ENCODE measurements at regions not wholly inside any gene's neighbourhood (a gene's known extent, or its start where the extent isn't known, plus 50 kb on each side); places are given as distances from the start of the nearest gene placed in this dataset. TPM values are rescaled to one million over a fixed set of nuclear protein-coding genes. Genes with fewer than 3 reads are reported as not detected.

GRCh38 chr13:74187564-74187963 is 53.4 kb upstream of the KLF12 start:
- Histone ChIP-seq H3K79me2 (ENCODE audit: low read depth) (no peaks in the 10 kb centered on the region), H3K9me3 (ENCODE audit: low read depth) (no peaks in the 10 kb centered on the region), H3K9ac (no peak overlapping the region), H3K36me3 (no peaks in the 10 kb centered on the region), H3K4me2 (no peak overlapping the region), H3K4me3 (no peak overlapping the region), H3K27me3 (no peaks in the 10 kb centered on the region), H4K20me1 (ENCODE audit: low read depth) (no peaks in the 10 kb centered on the region), H2AFZ (replicated peaks) (no peak overlapping the region), H3F3A (ENCODE audit: low read depth) (no peaks in the 10 kb centered on the region), H3K4me1 (peaks cover 5% of the 10 kb centered on the region), H3K27ac (no peak overlapping the region)
- H3K36me3 Mint-ChIP-seq: no peaks in the 10 kb centered on the region
- H3K27me3 Mint-ChIP-seq (ENCODE audit: insufficient read depth, low read depth): no peaks in the 10 kb centered on the region
- no peaks in the 10 kb centered on the region for H3K9me3 Mint-ChIP-seq
- TF ChIP-seq EZH2phosphoT487 (IDR thresholded peaks at IDR 0.05): no peak
- TF ChIP-seq CTCF (IDR thresholded peaks at IDR 0.05): no peak
- no peak for TF ChIP-seq EZH2 (IDR thresholded peaks at IDR 0.05)
- H3K27ac Mint-ChIP-seq: no peak overlapping the region
- no peak for DNase-seq (ENCODE audit: low spot score)
- H3K4me3 Mint-ChIP-seq: no peak overlapping the region
- peaks cover 7% of the 10 kb centered on the region for H3K4me1 Mint-ChIP-seq

- H3K4me3 ChIP-seq: no peak overlapping the region
- H3K79me2 ChIP-seq (ENCODE audit: low read depth): no peaks in the 10 kb centered on the region
- no peak overlapping the region for H3K27ac Mint-ChIP-seq
- H3F3A ChIP-seq (ENCODE audit: low read depth): no peaks in the 10 kb centered on the region
- H3K4me1 ChIP-seq: no peaks in the 10 kb centered on the region
- no peak overlapping the region for H3K4me3 Mint-ChIP-seq
- no peaks in the 10 kb centered on the region for H3K9me3 ChIP-seq (ENCODE audit: low read depth)
- TF ChIP-seq EZH2phosphoT487 (IDR thresholded peaks at IDR 0.05) (no peak), CTCF (IDR thresholded peaks at IDR 0.05) (no peak), EZH2 (IDR thresholded peaks at IDR 0.05) (no peak)
- H3K27me3 ChIP-seq: no peaks in the 10 kb centered on the region
- no peak overlapping the region for H3K9ac ChIP-seq
- no peaks in the 10 kb centered on the region for H3K4me1 Mint-ChIP-seq
- H3K9me3 Mint-ChIP-seq: no peaks in the 10 kb centered on the region
- no peaks in the 10 kb centered on the region for H3K36me3 Mint-ChIP-seq
- H3K27ac ChIP-seq: no peak overlapping the region
- H2AFZ ChIP-seq (replicated peaks): no peak overlapping the region
- no peaks in the 10 kb centered on the region for H3K27me3 Mint-ChIP-seq (ENCODE audit: insufficient read depth, low read depth)
- no peaks in the 10 kb centered on the region for H3K36me3 ChIP-seq
- DNase-seq (ENCODE audit: low spot score): no peak
- no peaks in the 10 kb centered on the region for H4K20me1 ChIP-seq (ENCODE audit: low read depth)
- H3K4me2 ChIP-seq: no peak overlapping the region
These were observed 50.1 kb upstream of the KLF12 start for GRCh38 chr13:74184283-74184682.

Small RNA genes in the stretch of these regions (small RNA-seq; reads per million reads assigned to genes)
- gene RNU6-38P (not detected), gene RNY1P5 (not detected)

All from neural progenitor cell (in vitro differentiated cells).